Renal cortical epithelial cell (primary cell): ENCODE measurements at regions not wholly inside any gene's neighbourhood (a gene's known extent, or its start where the extent isn't known, plus 50 kb on each side); places are given as distances from the start of the nearest gene placed in this dataset.
A peak's percentile ranks its signal among the peaks of the same experiment; 100 is the strongest.
"Not testable (repeated sequence)": the region's sequence is repeated elsewhere in the genome, so short reads cannot be mapped to it uniquely, and the experiment has no call there.

ENCODE experiments used
- DNase-seq: peaks from one replicate; pipeline ENCODE4 v3.0.0-alpha.2; 2011; ENCODE audit warnings: low read depth

DNA sequence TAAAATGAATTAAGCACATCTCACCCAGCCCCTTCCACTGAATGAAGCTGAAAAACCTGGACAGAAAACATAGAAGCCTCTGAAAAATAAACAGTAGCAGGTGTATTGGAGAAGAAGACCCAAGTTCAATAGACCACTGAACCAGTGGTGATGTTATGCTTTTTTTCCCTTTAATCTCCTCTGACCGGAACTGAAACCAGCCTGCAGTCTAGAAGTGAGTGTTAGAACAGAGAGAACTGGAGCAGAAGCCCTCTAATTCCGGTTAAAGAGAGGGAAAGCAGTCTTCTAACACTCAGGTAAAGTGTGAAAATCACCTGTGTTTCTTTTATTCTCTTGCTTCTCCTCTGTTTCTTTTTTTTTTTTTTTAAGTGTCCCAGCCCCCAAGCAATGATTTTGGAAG, 83.5 kb upstream of the CCL21 start:
- DNase-seq, result no peak

DNA sequence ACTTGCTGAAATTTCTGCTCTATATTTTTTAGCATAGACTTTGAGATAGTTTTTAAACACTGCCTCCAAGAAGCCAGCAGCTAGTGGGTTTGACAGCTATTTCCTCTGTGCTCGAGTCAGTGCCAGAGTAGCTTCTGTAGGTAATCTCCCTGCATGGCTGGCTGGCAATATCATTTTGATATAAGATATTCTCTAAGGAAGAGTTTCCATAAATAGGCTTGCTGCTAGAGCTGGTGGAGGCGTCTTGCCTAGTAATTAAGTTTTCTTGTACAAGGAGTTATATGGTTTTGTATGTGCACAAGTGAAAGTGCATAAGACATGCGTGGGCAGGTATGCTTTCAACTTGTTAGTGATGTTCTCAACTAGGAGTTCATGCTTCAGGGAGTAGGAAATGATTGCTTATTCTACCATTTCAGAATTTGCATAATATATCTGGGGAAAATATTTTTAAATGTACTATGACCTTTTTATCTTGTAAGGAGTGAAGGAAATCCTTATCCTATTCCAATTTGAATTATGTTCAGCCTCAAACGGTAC, 74.1 kb upstream of the CCL21 start:
- no peak for DNase-seq

GRCh38 chr9:34782372-34782771, 72.4 kb upstream of the CCL21 start:
- no peak for DNase-seq

- DNase-seq, result no peak
Measured at GRCh38 chr9:34777666-34778065, 67.7 kb upstream of the CCL21 start.

GRCh38 chr9:34773955-34774354, 64.0 kb upstream of the CCL21 start:
- DNase-seq, result no peak

GRCh38 chr9:34773306-34773910, 63.5 kb upstream of the CCL21 start:
- DNase-seq, result no peak

DNA sequence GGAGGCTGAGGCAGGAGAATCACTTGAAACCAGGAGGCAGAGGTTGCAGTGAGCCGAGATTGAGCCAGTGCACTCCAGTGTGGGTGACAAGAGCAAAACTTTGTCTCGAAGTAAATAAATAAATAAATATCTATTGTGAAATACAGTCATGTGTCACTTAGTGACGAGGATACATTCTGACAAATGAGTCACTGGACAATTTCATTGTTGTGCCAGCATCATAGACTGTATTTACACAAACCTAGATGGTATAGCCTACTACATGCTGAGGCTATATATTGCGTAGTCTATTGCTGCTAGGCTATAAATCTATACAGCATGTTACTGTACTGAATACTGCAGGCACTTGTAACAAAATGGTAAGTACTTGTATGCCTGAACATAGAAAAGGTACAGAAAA, 61.1 kb upstream of the CCL21 start:
- DNase-seq, result peak; percentile 16

DNA sequence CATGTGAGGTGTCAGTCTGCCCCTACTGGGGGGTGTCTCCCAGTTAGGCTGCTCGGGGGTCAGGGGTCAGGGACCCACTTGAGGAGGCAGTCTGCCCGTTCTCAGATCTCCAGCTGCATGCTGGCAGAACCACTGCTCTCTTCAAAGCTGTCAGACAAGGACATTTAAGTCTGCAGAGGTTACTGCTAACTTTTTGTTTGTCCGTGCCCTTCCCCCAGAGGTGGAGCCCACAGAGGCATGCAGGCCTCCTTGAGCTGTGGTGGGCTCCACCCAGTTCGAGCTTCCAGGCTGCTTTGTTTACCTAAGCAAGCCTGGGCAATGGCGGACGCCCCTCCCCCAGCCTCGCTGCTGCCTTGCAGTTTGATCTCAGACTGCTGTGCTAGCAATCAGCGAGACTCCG, 57.2 kb upstream of the CCL21 start:
- not testable (repeated sequence) for DNase-seq

DNA sequence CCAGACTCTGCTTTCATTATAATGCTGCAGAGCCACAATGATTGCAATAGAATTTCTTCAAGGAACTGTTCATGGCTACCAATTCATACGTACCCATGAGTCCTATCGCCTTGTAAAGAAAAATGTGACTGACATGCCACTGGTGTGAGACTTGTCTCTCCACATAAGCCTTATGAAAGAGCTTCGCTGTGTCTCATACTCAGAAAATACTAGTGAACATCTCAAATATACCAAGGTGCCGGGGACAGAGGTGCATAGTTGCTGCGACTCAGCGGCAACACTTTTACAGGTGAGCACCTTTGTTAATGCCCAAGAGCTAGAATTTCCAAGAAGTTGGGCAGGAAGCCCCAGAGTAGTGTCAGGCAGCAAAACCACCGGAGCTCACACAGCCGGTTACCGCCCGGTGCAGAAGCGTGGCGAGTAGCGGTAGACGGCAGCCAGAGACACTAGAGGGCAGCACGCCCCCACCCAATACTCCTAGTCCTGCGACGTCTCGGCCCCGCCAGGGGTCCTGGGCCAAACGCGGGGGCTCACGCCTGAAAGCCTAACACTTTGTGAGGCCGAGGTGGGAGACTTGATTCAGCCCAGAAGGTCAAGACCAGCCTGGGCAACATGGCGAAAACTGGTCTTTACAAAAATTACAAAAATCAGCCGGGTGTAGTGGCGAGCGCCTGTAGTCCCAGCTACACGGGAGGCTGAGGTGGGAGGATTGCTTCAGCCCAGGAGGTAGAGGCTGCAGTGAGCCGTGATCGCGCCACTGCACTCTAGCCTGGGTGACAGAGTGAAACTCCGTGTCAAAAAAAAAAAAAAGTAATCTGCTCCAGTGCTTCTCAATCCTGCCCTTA, 50.5 kb upstream of the CCL21 start:
- not testable (repeated sequence) for DNase-seq
